Sigmoid colon (tissue), 4 donors: ENCODE measurements at regions not wholly inside any gene's neighbourhood (a gene's known extent, or its start where the extent isn't known, plus 50 kb on each side); places are given as distances from the start of the nearest gene placed in this dataset.

Experiments
- POLR2A ChIP-seq, 2 donors: fragments of 450-650 bp; IDR thresholded peaks; one replicate each; pipeline ENCODE4 v1.6.1; 2016; ENCODE audit warnings: antibody characterized with exemption in 2 of 2, mild to moderate bottlenecking in 2 of 2, moderate library complexity in 2 of 2
- POLR2AphosphoS5 ChIP-seq, 4 donors: sonication (generic); formaldehyde crosslinking; IDR thresholded peaks; one replicate each; pipeline ENCODE4 v1.6.1; 2017; ENCODE audit warnings: antibody characterized with exemption in 4 of 4
- TF ChIP-seq, protein P1 (sequence below), 4 experiments: fragments of 450-650 bp in 3 of 4; fragments of 200-600 bp in 1 of 4; IDR thresholded peaks; one replicate each; pipeline ENCODE4 v1.5.1; 2016 to 2019; ENCODE audit warnings: antibody characterized with exemption in 4 of 4, mild to moderate bottlenecking in 3 of 4, moderate library complexity in 2 of 4

GRCh38 chr12:102548543-102548942, 68.2 kb upstream of the IGF1 start:
- TF ChIP-seq POLR2AphosphoS5 (IDR thresholded peaks at IDR 0.05) (no peak), POLR2A (IDR thresholded peaks at IDR 0.05) (no peak)
- TF ChIP-seq, protein P1, sequence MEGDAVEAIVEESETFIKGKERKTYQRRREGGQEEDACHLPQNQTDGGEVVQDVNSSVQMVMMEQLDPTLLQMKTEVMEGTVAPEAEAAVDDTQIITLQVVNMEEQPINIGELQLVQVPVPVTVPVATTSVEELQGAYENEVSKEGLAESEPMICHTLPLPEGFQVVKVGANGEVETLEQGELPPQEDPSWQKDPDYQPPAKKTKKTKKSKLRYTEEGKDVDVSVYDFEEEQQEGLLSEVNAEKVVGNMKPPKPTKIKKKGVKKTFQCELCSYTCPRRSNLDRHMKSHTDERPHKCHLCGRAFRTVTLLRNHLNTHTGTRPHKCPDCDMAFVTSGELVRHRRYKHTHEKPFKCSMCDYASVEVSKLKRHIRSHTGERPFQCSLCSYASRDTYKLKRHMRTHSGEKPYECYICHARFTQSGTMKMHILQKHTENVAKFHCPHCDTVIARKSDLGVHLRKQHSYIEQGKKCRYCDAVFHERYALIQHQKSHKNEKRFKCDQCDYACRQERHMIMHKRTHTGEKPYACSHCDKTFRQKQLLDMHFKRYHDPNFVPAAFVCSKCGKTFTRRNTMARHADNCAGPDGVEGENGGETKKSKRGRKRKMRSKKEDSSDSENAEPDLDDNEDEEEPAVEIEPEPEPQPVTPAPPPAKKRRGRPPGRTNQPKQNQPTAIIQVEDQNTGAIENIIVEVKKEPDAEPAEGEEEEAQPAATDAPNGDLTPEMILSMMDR (IDR thresholded peaks at IDR 0.05), result no peak
